ENCODE measurements at regions not wholly inside any gene's neighbourhood (a gene's known extent, or its start where the extent isn't known, plus 50 kb on each side); places are given as distances from the start of the nearest gene placed in this dataset.

GRCh38 chr12:126474703-126475102 lies 1409.5 kb downstream of the AACS start:
- no peak for TF ChIP-seq CTCF (IDR thresholded peaks at IDR 0.05; ENCODE audit: low read depth, low read length)
- no peak for TF ChIP-seq MYC (IDR thresholded peaks at IDR 0.05; ENCODE audit: low read depth, low read length)
- no peak for TF ChIP-seq MAX (IDR thresholded peaks at IDR 0.05; ENCODE audit: low read depth, low read length)
- no peak for TF ChIP-seq POLR2A (IDR thresholded peaks at IDR 0.05; ENCODE audit: extremely low read depth, insufficient read length)
